Lung (tissue), 11 donors: ENCODE measurements at regions not wholly inside any gene's neighbourhood (a gene's known extent, or its start where the extent isn't known, plus 50 kb on each side); places are given as distances from the start of the nearest gene placed in this dataset.
"Not testable (repeated sequence)": the region's sequence is repeated elsewhere in the genome, so short reads cannot be mapped to it uniquely, and the experiment has no call there.

Experiments used
- ATAC-seq: fragments of 200-7000 bp; cut with Tn5 transposase; one replicate; pipeline ENCODE4 v1.9.1; 2020; ENCODE audit warnings: moderate number of reproducible peaks; ENCODE audit not compliant: insufficient read depth, low FRiP score
- DNase-seq, 3 donors: peaks; one replicate each; pipeline ENCODE4 v3.0.0-alpha.2; 2013 to 2017
- H3K27ac ChIP-seq, 2 donors: one replicate each; pipeline ENCODE4 v1.5.1; 2013; ENCODE audit warnings: mild to moderate bottlenecking in 2 of 2, moderate library complexity in 2 of 2, control low read depth in 1 of 2, inconsistent platforms in 1 of 2, low read depth in 1 of 2, low read length in 1 of 2
- H3K27me3 ChIP-seq, 3 donors: one replicate each; pipeline ENCODE4 v1.5.1; 2013; ENCODE audit warnings: low read length in 2 of 3; ENCODE audit not compliant: control insufficient read depth in 3 of 3, insufficient read depth in 3 of 3
- H3K36me3 ChIP-seq, 4 donors: one replicate each; pipeline ENCODE4 v1.5.1; 2013; ENCODE audit warnings: low read length in 4 of 4, mild to moderate bottlenecking in 1 of 4, moderate library complexity in 1 of 4; ENCODE audit not compliant: control insufficient read depth in 4 of 4, insufficient read depth in 4 of 4
- H3K4me1 ChIP-seq, 5 donors: one replicate each; pipeline ENCODE4 v1.5.1; 2013; ENCODE audit warnings: low read length in 5 of 5, mild to moderate bottlenecking in 2 of 5, moderate library complexity in 1 of 5; ENCODE audit not compliant: control insufficient read depth in 5 of 5, insufficient read depth in 5 of 5
- H3K4me3 ChIP-seq: one replicate; pipeline ENCODE4 v1.5.1; 2013; ENCODE audit warnings: mild to moderate bottlenecking, control low read depth, moderate library complexity
- H3K9ac ChIP-seq, 2 donors: one replicate each; pipeline ENCODE4 v1.5.1; 2013; ENCODE audit warnings: low read length in 2 of 2, control low read depth in 1 of 2; ENCODE audit not compliant: insufficient read depth in 1 of 2
- H3K9me3 ChIP-seq, 4 donors: one replicate each; pipeline ENCODE4 v1.5.1; 2013; ENCODE audit warnings: low read length in 3 of 4, mild to moderate bottlenecking in 1 of 4, moderate library complexity in 1 of 4; ENCODE audit not compliant: control insufficient read depth in 4 of 4, insufficient read depth in 3 of 4
- WGBS, 2 donors: extraction: QIAGEN DNeasy Blood & Tissue Kit; methylation state at CpG; one replicate each; pipeline ENCODE4 v1.1.7; 2013; 5-methylcytosine and 5-hydroxymethylcytosine counted together
- TF ChIP-seq, protein P1 (sequence below): IDR thresholded peaks from 2 replicates; pipeline ENCODE4 v1.5.1; 2012; ENCODE audit warnings: mild to moderate bottlenecking; ENCODE audit errors: control extremely low read depth, extremely low read depth
- donor health status: control.
- donor health status: control.
- donor health status: Bipolar disorder and iron deficiency.
- donor health status: healthy.
- donor health status: DM: yes; HTN: yes; CAD: no.

DNA sequence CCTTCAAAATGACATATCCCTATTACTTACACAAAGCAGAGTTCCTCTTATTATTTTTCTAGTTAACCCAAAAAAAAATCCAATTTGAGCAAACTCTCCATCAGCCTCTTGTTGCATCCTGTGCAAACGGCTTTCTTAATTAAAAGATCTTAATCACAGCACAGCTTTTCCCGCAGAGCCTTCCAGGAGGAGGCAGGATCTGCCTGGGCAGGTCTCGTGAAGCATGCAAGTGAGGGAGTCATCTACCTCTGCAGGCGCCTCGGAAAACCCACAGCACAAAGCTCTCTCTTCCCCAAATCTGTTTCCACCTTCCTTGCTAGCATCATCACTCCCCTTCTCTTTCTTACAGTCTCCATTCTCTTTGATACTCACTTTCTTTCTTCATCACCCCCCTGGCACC is 100.4 kb downstream of the EN1 start:
- H3K36me3 ChIP-seq = no peaks in the 10 kb centered on the region
- TF ChIP-seq, protein P1, sequence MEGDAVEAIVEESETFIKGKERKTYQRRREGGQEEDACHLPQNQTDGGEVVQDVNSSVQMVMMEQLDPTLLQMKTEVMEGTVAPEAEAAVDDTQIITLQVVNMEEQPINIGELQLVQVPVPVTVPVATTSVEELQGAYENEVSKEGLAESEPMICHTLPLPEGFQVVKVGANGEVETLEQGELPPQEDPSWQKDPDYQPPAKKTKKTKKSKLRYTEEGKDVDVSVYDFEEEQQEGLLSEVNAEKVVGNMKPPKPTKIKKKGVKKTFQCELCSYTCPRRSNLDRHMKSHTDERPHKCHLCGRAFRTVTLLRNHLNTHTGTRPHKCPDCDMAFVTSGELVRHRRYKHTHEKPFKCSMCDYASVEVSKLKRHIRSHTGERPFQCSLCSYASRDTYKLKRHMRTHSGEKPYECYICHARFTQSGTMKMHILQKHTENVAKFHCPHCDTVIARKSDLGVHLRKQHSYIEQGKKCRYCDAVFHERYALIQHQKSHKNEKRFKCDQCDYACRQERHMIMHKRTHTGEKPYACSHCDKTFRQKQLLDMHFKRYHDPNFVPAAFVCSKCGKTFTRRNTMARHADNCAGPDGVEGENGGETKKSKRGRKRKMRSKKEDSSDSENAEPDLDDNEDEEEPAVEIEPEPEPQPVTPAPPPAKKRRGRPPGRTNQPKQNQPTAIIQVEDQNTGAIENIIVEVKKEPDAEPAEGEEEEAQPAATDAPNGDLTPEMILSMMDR = no peak
- no peak overlapping the region for H3K9ac ChIP-seq
- ATAC-seq (no peak), DNase-seq (no peak)
- no peak overlapping the region for H3K27ac ChIP-seq
- no peaks in the 10 kb centered on the region for H3K4me1 ChIP-seq
- H3K9me3 ChIP-seq = peaks cover 0 to 23% (median 4%) of the 10 kb centered on the region in 4 donors
- H3K27me3 ChIP-seq = no peaks in the 10 kb centered on the region
- 77 to 89% methylated on average over 5 of the region's 5 CpGs for WGBS, 2 donors
- no peak overlapping the region for H3K4me3 ChIP-seq

DNA sequence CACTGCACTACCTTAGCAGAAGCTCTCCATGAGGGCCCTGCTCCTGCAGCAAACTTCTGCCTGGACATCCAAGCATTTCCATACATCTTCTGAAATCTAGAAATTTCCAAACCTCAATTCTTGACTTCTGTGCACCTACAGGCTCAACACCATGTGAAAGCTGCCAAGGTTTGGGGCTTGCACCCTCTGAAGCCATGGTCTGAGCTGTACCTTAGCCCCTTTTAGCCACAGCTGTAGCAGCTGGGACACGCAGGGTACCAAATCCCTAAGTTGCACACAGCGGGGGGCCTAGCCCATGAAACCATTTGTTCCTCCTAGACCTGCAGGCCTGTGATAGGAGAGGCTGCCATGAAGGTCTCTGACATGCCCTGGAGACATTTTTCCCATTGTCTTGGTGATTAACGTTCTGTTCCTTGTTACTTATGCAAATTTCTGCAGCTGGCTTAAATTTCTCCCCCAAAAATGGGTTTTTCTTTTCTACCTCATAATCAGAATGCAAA is 102.7 kb downstream of the EN1 start:
- not testable (repeated sequence) for DNase-seq, H3K4me3 ChIP-seq, H3K27me3 ChIP-seq, H3K4me1 ChIP-seq, H3K9ac ChIP-seq, ATAC-seq, H3K27ac ChIP-seq, H3K36me3 ChIP-seq
- 77 to 78% methylated on average over 3 of the region's 3 CpGs for WGBS, 2 donors
- peaks cover 0 to 22% (median 4%) of the 10 kb centered on the region in 4 donors for H3K9me3 ChIP-seq

GRCh38 chr2:118738524-118739308 is 108.7 kb downstream of the EN1 start:
- peak overlapping the region in 1 of 2 donors; percentile 35 for H3K27ac ChIP-seq
- ATAC-seq (peak; percentile 83), DNase-seq (no peak)
- WGBS, 2 donors = 68 to 79% methylated on average over 7 of the region's 7 CpGs
- no peak overlapping the region for H3K4me3 ChIP-seq
- H3K36me3 ChIP-seq = peaks cover 0 to 1% (median 0%) of the 10 kb centered on the region in 4 donors
- H3K9me3 ChIP-seq = peaks cover 0 to 11% (median 0%) of the 10 kb centered on the region in 4 donors
- H3K27me3 ChIP-seq = no peaks in the 10 kb centered on the region
- H3K4me1 ChIP-seq = no peaks in the 10 kb centered on the region
- H3K9ac ChIP-seq = no peak overlapping the region
- TF ChIP-seq, protein P1 = no peak

GRCh38 chr2:118738106-118738505 is 109.3 kb downstream of the EN1 start:
- WGBS, 2 donors = 66 to 70% methylated on average over 3 of the region's 3 CpGs
- Histone ChIP-seq H3K27ac (no peak overlapping the region), H3K4me3 (no peak overlapping the region), H3K27me3 (no peaks in the 10 kb centered on the region), H3K36me3 (peaks cover 0 to 1% (median 0%) of the 10 kb centered on the region in 4 donors), H3K4me1 (no peaks in the 10 kb centered on the region), H3K9me3 (peaks cover 0 to 9% (median 0%) of the 10 kb centered on the region in 4 donors), H3K9ac (no peak overlapping the region)
- ATAC-seq = no peak
- TF ChIP-seq, protein P1 = no peak
- DNase-seq = no peak
